DND-41 (cell line): ENCODE measurements at regions not wholly inside any gene's neighbourhood (a gene's known extent, or its start where the extent isn't known, plus 50 kb on each side); places are given as distances from the start of the nearest gene placed in this dataset.
A peak's percentile ranks its signal among the peaks of the same experiment; 100 is the strongest.

ENCODE experiments used
- ATAC-seq: fragments of 200-7000 bp; cut with Tn5 transposase; 3 replicates; pipeline ENCODE4 v1.9.1; 2021; ENCODE audit warnings: low read depth; ENCODE audit not compliant: insufficient read depth
- DNase-seq: peaks from one replicate; pipeline ENCODE4 v3.0.0-alpha.2; 2020
- H2AFZ ChIP-seq: 2 replicates; pipeline ENCODE4 v1.6.0; 2012; ENCODE audit warnings: low read depth, low read length
- H3K27ac ChIP-seq: 2 replicates; pipeline ENCODE4 v1.5.1; 2012; ENCODE audit warnings: low read length, inconsistent platforms
- H3K27me3 ChIP-seq: fragments of 200-600 bp; sonication (generic); 2 replicates; pipeline ENCODE4 v1.6.0; 2012; ENCODE audit warnings: low read length, mild to moderate bottlenecking, inconsistent platforms; ENCODE audit not compliant: insufficient read depth, poor library complexity
- H3K36me3 ChIP-seq: 2 replicates; pipeline ENCODE4 v1.5.1; 2012; ENCODE audit warnings: low read length, inconsistent platforms; ENCODE audit not compliant: insufficient read depth
- H3K4me1 ChIP-seq: 2 replicates; pipeline ENCODE4 v1.5.1; 2012; ENCODE audit warnings: mild to moderate bottlenecking, low read length; ENCODE audit not compliant: insufficient read depth
- H3K4me2 ChIP-seq: 2 replicates; pipeline ENCODE4 v1.6.0; 2012; ENCODE audit warnings: mild to moderate bottlenecking, moderate library complexity, low read length, inconsistent platforms; ENCODE audit not compliant: insufficient read depth
- H3K4me3 ChIP-seq, 2 experiments: fragments of 200-600 bp in 1 of 2; shearing (Covaris generic) in 1 of 2; 2 replicates each; pipeline ENCODE4 v1.5.1; 2012 to 2016; ENCODE audit warnings: inconsistent platforms in 2 of 2, low read length in 2 of 2, mild to moderate bottlenecking in 2 of 2, low read depth in 1 of 2, moderate library complexity in 1 of 2
- H3K79me2 ChIP-seq: 2 replicates; pipeline ENCODE4 v1.6.0; 2012; ENCODE audit warnings: low read length, inconsistent platforms; ENCODE audit not compliant: insufficient read depth
- H3K9ac ChIP-seq: 2 replicates; pipeline ENCODE4 v1.6.0; 2012; ENCODE audit warnings: low read depth, mild to moderate bottlenecking, inconsistent platforms, low read length, moderate library complexity
- H3K9me3 ChIP-seq: 2 replicates; pipeline ENCODE4 v1.5.1; 2012; ENCODE audit warnings: low read length, moderate library complexity, mild to moderate bottlenecking, inconsistent platforms; ENCODE audit not compliant: insufficient read depth, severe bottlenecking
- H4K20me1 ChIP-seq: 2 replicates; pipeline ENCODE4 v1.6.0; 2012; ENCODE audit warnings: low read length; ENCODE audit not compliant: insufficient read depth
- CTCF ChIP-seq: IDR thresholded peaks from 2 replicates; pipeline ENCODE4 v1.5.1; 2012; ENCODE audit warnings: borderline replicate concordance, low read length, moderate library complexity, mild to moderate bottlenecking; ENCODE audit not compliant: poor library complexity, severe bottlenecking; ENCODE audit errors: extremely low read depth
- EZH2 ChIP-seq: IDR thresholded peaks from 3 replicates; pipeline ENCODE4 v1.6.1; 2012; ENCODE audit warnings: borderline replicate concordance, low read depth, mild to moderate bottlenecking, moderate library complexity, low read length, inconsistent platforms; ENCODE audit not compliant: severe bottlenecking

- no peaks in the 10 kb centered on the region for H3K79me2 ChIP-seq
- H3K4me3 ChIP-seq = no peak overlapping the region
- no peak overlapping the region for H3K27ac ChIP-seq
- H3K27me3 ChIP-seq = no peaks in the 10 kb centered on the region
- ATAC-seq (no peak), DNase-seq (no peak)
- no peaks in the 10 kb centered on the region for H3K9me3 ChIP-seq
- no peak overlapping the region for H3K9ac ChIP-seq
- H4K20me1 ChIP-seq = no peaks in the 10 kb centered on the region; the same call in 1 of the 2 replicates
- TF ChIP-seq EZH2 (no peak), CTCF (no peak)
- H3K36me3 ChIP-seq = no peaks in the 10 kb centered on the region
- no peak overlapping the region for H3K4me2 ChIP-seq
- no peaks in the 10 kb centered on the region for H3K4me1 ChIP-seq
- H2AFZ ChIP-seq = no peak overlapping the region
Measured at GRCh38 chr14:105709281-105710118, 183.1 kb downstream of the TMEM121 start.

GRCh38 chr14:105710119-105711043, 184.0 kb downstream of the TMEM121 start:
- TF ChIP-seq EZH2 (no peak), CTCF (no peak)
- Histone ChIP-seq H3K4me3 (no peak overlapping the region), H3K27me3 (no peaks in the 10 kb centered on the region), H4K20me1 (no peaks in the 10 kb centered on the region; the same call in 1 of the 2 replicates), H3K27ac (no peak overlapping the region), H3K79me2 (no peaks in the 10 kb centered on the region), H2AFZ (no peak overlapping the region), H3K4me2 (no peak overlapping the region), H3K4me1 (no peaks in the 10 kb centered on the region), H3K9me3 (no peaks in the 10 kb centered on the region), H3K9ac (no peak overlapping the region), H3K36me3 (no peaks in the 10 kb centered on the region)
- ATAC-seq (peak; percentile 41; the same call in 1 of the 3 replicates), DNase-seq (peak; percentile 19)

GRCh38 chr14:105711044-105711620, 184.7 kb downstream of the TMEM121 start:
- Histone ChIP-seq H3K9me3 (no peaks in the 10 kb centered on the region), H4K20me1 (no peaks in the 10 kb centered on the region; the same call in 1 of the 2 replicates), H3K36me3 (no peaks in the 10 kb centered on the region), H3K27ac (no peak overlapping the region), H3K4me3 (no peak overlapping the region), H3K4me2 (no peak overlapping the region), H3K27me3 (no peaks in the 10 kb centered on the region), H3K9ac (no peak overlapping the region), H2AFZ (no peak overlapping the region), H3K79me2 (no peaks in the 10 kb centered on the region), H3K4me1 (no peaks in the 10 kb centered on the region)
- ATAC-seq (0 out of 3 replicates have a peak, but pooled peaks have one; percentile 20), DNase-seq (no peak)
- TF ChIP-seq EZH2 (no peak), CTCF (no peak)
